Activated CD8-positive, alpha-beta T cell treated with anti-CD3 and anti-CD28 coated beads, Interleukin-2, amount 10 ng/mL, durations not matched to agents 7 days and 5 days (primary cell): ENCODE measurements at regions not wholly inside any gene's neighbourhood (a gene's known extent, or its start where the extent isn't known, plus 50 kb on each side); places are given as distances from the start of the nearest gene placed in this dataset.
"Not testable (repeated sequence)": the region's sequence is repeated elsewhere in the genome, so short reads cannot be mapped to it uniquely, and the experiment has no call there.

ENCODE experiments used
- ATAC-seq: fragments of 150-1000 bp; cut with Tn5 transposase; one replicate; pipeline ENCODE4 v1.10.0; 2021; ENCODE audit warnings: moderate library complexity
- CTCF ChIA-PET: fragments of 350-600 bp; sonication (Branson Sonifier 250); formaldehyde crosslinking; loops from one replicate; lab custom pipeline; 2021; ENCODE audit warnings: antibody characterized with exemption; lab: Charles Lee
- POLR2A ChIA-PET: fragments of 350-600 bp; sonication (Branson Sonifier 250); formaldehyde crosslinking; loops from one replicate; lab custom pipeline; 2021; ENCODE audit warnings: antibody characterized with exemption; lab: Charles Lee
- DNase-seq: peaks from one replicate; pipeline ENCODE4 v3.0.0-alpha.2; 2020
- H3K27ac Mint-ChIP-seq: one replicate; pipeline ENCODE4 v1.8.0; 2021; ENCODE audit warnings: mild to moderate bottlenecking, mixed read lengths
- H3K27me3 Mint-ChIP-seq: one replicate; pipeline ENCODE4 v1.8.0; 2021; ENCODE audit warnings: low read depth, mixed read lengths
- H3K36me3 Mint-ChIP-seq: one replicate; pipeline ENCODE4 v1.8.0; 2021; ENCODE audit warnings: low read depth, mixed read lengths
- H3K4me1 Mint-ChIP-seq: one replicate; pipeline ENCODE4 v1.8.0; 2021; ENCODE audit warnings: low read depth, mixed read lengths
- H3K4me3 Mint-ChIP-seq: one replicate; pipeline ENCODE4 v1.8.0; 2021; ENCODE audit warnings: mild to moderate bottlenecking, mixed read lengths
- H3K9me3 Mint-ChIP-seq: one replicate; pipeline ENCODE4 v1.8.0; 2022; ENCODE audit warnings: mixed read lengths; ENCODE audit not compliant: insufficient read depth

DNA sequence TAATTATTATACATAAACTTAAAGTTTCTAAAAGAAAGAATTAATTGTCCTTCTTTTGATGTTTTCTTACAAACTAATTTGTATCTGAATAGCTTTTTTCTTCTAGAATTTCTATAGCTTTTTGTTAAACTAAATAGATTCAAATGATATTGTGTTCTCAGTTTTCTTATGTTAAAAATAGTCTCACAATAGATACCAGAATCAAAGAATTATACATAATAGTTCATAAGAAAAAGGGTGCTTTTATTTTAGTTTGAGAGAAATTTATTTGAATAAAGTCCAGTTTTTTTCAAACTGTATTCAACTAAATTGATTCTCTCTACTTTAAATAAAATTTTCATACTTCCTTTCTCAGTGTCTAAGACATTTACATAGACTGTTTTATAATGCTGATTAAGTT lies 274.8 kb downstream of the SEMA3D start:
- H3K27me3 Mint-ChIP-seq, result no peaks in the 10 kb centered on the region
- no peaks in the 10 kb centered on the region for H3K36me3 Mint-ChIP-seq
- no peaks in the 10 kb centered on the region for H3K4me1 Mint-ChIP-seq
- H3K4me3 Mint-ChIP-seq, result no peak overlapping the region
- no peak for DNase-seq
- CTCF ChIA-PET, result no interaction called here
- ATAC-seq, result no peak
- H3K27ac Mint-ChIP-seq, result no peak overlapping the region
- no peaks in the 10 kb centered on the region for H3K9me3 Mint-ChIP-seq
- POLR2A ChIA-PET, result no interaction called here

DNA sequence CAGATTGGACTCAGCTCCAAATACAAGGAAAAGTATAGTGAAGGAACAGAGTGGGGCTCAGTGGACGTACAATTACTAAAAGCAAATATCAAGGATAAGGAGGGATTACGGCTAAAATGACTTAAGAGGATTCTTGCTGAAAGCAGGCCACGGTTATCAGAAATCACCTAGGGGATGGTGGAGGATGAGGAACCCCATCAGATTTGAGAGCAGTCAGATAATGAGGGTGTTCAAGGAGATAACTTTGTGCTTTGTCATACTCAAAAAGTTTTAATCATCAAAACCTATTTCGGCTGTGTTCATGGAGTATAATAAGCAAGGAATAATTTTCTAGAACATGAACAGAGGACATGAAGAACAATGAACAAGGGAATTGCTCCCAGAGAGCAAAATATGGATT lies 275.8 kb downstream of the SEMA3D start:
- DNase-seq (no peak), ATAC-seq (no peak)
- Mint-ChIP-seq H3K36me3 (no peaks in the 10 kb centered on the region), H3K9me3 (no peaks in the 10 kb centered on the region), H3K27me3 (no peaks in the 10 kb centered on the region), H3K4me1 (no peaks in the 10 kb centered on the region), H3K4me3 (no peak overlapping the region), H3K27ac (no peak overlapping the region)
- ChIA-PET POLR2A (no interaction called here), CTCF (no interaction called here)

DNA sequence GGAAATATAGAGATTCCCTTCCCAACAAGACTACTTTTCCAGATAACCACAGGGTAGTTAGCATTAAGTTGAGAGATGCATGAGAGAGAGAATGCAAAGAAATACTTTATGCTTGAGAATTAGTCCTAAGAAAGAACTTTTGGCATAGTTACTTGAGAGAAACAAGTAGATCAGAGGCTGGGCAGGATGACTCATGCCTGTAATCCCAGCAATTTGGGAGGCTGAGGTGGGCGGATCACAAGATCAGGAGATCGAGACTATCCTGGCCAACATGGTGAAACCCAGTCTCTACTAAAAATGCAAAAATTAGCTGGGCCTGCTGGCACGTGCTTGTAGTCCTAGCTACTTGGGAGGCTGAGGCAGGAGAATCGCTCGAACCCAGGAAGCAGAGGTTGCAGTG lies 276.5 kb downstream of the SEMA3D start:
- H3K4me1 Mint-ChIP-seq, H3K27ac Mint-ChIP-seq, DNase-seq, H3K27me3 Mint-ChIP-seq, H3K4me3 Mint-ChIP-seq, H3K36me3 Mint-ChIP-seq, POLR2A ChIA-PET, ATAC-seq, H3K9me3 Mint-ChIP-seq, CTCF ChIA-PET: not testable (repeated sequence)

DNA sequence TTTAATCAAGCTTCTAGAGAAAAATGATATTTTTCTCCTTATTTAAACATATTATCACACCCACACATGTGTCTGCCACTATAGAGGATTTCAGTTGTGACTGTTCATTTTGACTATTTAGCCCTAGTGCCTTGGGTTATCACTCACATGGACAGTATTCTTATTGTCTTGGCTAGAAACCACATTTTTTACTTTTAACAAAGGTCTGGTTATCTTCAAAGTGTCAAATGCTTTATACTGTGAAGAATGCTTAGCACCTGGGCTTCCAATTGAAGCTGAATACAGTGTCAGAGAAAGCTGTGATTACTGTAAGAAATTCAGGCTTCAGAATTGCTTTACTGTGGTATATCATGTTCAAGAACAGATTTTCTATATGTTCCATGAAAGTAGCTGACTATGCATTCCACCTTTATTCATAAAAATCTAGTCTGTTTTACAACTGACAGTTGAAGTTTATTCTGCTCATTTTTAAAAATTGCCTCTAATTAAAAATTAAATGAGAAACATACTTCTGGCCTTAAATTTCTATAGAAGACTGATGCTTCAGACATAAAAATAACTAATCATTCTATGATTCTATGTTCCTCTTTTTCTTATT lies 278.6 kb downstream of the SEMA3D start:
- Mint-ChIP-seq H3K36me3 (no peaks in the 10 kb centered on the region), H3K27me3 (no peaks in the 10 kb centered on the region), H3K9me3 (no peaks in the 10 kb centered on the region), H3K27ac (no peak overlapping the region), H3K4me1 (no peaks in the 10 kb centered on the region), H3K4me3 (no peak overlapping the region)
- ATAC-seq (no peak), DNase-seq (no peak)
- CTCF ChIA-PET, result no interaction called here
- POLR2A ChIA-PET, result no interaction called here

DNA sequence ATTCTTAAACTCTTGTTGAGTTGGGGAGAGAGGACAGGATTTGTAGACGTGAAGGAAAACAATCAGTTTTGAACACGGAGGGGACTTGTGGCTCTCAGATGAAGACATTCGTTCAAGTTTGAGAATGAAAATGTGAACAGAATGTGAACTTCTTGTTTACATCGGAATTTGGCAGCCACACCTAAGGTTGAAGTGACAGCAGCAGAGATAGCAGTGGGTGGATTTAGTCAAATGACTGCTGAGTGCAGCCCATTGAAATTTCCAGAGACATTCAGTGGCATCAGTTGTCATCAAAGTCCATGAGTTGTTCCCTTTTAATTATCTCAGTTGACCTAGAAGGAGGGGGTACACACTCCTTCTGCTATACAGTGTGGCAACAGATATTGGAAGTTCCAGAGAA lies 280.0 kb downstream of the SEMA3D start:
- ATAC-seq, result no peak
- no peaks in the 10 kb centered on the region for H3K27me3 Mint-ChIP-seq
- H3K27ac Mint-ChIP-seq, result no peak overlapping the region
- DNase-seq, result no peak
- POLR2A ChIA-PET, result no interaction called here
- H3K4me3 Mint-ChIP-seq, result no peak overlapping the region
- no peaks in the 10 kb centered on the region for H3K9me3 Mint-ChIP-seq
- H3K4me1 Mint-ChIP-seq, result no peaks in the 10 kb centered on the region
- CTCF ChIA-PET, result no interaction called here
- no peaks in the 10 kb centered on the region for H3K36me3 Mint-ChIP-seq

DNA sequence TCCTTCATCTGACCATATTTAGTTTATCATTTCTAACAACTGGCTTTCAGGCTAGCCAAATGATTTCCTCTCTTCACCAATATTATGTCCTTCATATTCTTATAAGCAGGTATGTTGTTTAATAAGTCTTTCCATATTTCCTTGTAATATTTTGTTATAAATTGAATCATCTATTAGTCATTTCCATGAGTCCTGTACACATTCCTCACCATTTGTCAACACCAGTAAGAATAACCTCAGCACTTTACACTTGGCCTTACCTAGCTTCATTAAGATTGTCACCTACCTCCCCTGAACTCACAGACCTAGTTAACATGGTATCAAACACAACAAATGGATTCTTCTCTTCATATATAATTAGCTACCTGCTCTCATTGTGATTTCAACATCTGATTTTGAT lies 282.3 kb downstream of the SEMA3D start:
- H3K9me3 Mint-ChIP-seq, result no peaks in the 10 kb centered on the region
- POLR2A ChIA-PET, result no interaction called here
- H3K27me3 Mint-ChIP-seq, result no peaks in the 10 kb centered on the region
- H3K4me1 Mint-ChIP-seq, result no peaks in the 10 kb centered on the region
- ATAC-seq, result no peak
- H3K36me3 Mint-ChIP-seq, result no peaks in the 10 kb centered on the region
- H3K4me3 Mint-ChIP-seq, result no peak overlapping the region
- CTCF ChIA-PET, result no interaction called here
- no peak for DNase-seq
- no peak overlapping the region for H3K27ac Mint-ChIP-seq

DNA sequence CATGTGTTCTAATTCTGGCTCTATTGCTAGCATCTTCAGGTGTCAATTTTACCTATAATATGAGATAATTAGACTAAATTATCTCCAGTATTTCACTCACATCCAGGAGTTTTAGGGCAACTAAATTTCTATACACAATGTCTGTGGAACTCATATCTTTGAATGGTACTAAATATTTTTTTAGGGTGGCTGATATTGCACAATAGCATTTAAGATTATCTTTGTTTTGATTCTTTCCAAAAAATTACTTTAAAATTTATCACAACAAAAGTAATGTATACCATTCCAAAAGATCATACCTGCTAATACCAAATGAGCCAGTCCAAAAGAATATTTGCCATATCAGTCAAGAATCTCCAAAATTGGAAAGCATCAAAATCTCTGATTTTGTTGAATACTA lies 285.5 kb downstream of the SEMA3D start:
- H3K4me1 Mint-ChIP-seq, result no peaks in the 10 kb centered on the region
- H3K27me3 Mint-ChIP-seq, result no peaks in the 10 kb centered on the region
- H3K36me3 Mint-ChIP-seq, result no peaks in the 10 kb centered on the region
- POLR2A ChIA-PET, result no interaction called here
- CTCF ChIA-PET, result no interaction called here
- no peak for DNase-seq
- no peak overlapping the region for H3K4me3 Mint-ChIP-seq
- ATAC-seq, result no peak
- H3K27ac Mint-ChIP-seq, result no peak overlapping the region
- no peaks in the 10 kb centered on the region for H3K9me3 Mint-ChIP-seq

DNA sequence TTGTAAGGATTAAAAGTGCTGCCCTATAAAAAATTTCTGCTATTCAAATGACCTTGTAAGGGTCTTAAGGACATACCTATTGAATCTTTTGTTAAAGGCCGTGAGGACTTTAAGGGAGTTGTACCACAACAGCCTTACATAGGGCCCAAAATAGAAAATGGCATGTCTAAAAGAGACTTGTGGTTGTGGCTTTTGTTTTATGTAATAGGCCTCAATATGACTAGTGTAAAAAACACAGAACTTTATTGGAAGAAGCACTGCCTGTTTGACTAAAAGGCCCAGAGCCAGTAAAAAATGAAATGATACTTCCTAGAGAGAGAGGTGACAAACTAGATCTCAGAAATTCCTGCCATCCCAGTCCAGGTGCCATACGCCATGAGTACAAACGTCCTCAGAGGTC lies 286.6 kb downstream of the SEMA3D start:
- no peaks in the 10 kb centered on the region for H3K4me1 Mint-ChIP-seq
- ATAC-seq (no peak), DNase-seq (no peak)
- POLR2A ChIA-PET, result interaction anchor here (0.7 kb wide), 1 partner anchor 1982 kb away, joined by 5 read pairs; no protein-coding TSS in a partner anchor
- H3K36me3 Mint-ChIP-seq, result no peaks in the 10 kb centered on the region
- H3K9me3 Mint-ChIP-seq, result no peaks in the 10 kb centered on the region
- no peak overlapping the region for H3K27ac Mint-ChIP-seq
- CTCF ChIA-PET, result no interaction called here
- no peak overlapping the region for H3K4me3 Mint-ChIP-seq
- no peaks in the 10 kb centered on the region for H3K27me3 Mint-ChIP-seq

DNA sequence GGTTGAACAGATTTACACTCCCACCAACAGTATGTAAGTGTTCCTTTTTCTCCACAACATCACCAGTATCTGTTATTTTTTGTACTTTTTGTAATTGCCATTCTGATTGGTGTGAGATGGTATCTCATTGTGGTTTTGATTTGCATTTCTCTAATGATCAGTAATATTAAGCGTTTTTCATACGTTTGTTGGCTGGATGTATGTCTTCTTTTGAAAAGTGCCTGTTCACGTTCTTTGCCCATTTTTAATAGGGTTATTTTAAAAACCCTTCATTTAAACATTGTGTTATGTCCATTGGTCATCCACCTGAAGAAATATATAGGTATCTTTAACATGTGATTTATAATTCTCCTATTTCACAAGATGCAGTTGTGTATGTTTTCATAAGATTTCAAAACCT lies 291.3 kb downstream of the SEMA3D start:
- ATAC-seq, result no peak
- no peaks in the 10 kb centered on the region for H3K9me3 Mint-ChIP-seq

DNA sequence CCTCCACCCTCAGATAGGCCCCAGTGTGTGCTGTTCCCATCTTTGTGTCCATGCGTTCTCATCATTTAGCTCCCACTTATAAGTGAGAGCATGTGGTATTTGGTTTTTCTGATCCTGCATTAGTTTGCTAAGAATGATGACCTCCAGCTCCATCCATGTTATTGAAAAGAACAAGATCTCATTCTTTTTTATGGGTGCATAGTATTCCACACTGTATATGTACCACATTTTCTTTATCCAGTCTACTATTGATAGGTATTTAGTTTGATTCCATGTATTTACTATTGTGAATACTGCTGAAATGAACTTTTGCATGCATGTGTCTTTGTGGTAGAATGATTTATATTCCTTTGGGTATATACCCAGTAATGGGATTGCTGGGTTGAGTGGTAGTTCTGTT lies 303.3 kb downstream of the SEMA3D start:
- CTCF ChIA-PET, H3K27ac Mint-ChIP-seq, POLR2A ChIA-PET, H3K4me3 Mint-ChIP-seq, H3K4me1 Mint-ChIP-seq, ATAC-seq, H3K9me3 Mint-ChIP-seq, DNase-seq, H3K36me3 Mint-ChIP-seq, H3K27me3 Mint-ChIP-seq: not testable (repeated sequence)

More for the DNA sequence above, 291.3 kb downstream of the SEMA3D start:
- DNase-seq, result no peak
- POLR2A ChIA-PET, result no interaction called here
- H3K36me3 Mint-ChIP-seq, result no peaks in the 10 kb centered on the region
- no peaks in the 10 kb centered on the region for H3K27me3 Mint-ChIP-seq
- H3K4me3 Mint-ChIP-seq, result no peak overlapping the region
- CTCF ChIA-PET, result no interaction called here
- H3K27ac Mint-ChIP-seq, result no peak overlapping the region
- H3K4me1 Mint-ChIP-seq, result no peaks in the 10 kb centered on the region

DNA sequence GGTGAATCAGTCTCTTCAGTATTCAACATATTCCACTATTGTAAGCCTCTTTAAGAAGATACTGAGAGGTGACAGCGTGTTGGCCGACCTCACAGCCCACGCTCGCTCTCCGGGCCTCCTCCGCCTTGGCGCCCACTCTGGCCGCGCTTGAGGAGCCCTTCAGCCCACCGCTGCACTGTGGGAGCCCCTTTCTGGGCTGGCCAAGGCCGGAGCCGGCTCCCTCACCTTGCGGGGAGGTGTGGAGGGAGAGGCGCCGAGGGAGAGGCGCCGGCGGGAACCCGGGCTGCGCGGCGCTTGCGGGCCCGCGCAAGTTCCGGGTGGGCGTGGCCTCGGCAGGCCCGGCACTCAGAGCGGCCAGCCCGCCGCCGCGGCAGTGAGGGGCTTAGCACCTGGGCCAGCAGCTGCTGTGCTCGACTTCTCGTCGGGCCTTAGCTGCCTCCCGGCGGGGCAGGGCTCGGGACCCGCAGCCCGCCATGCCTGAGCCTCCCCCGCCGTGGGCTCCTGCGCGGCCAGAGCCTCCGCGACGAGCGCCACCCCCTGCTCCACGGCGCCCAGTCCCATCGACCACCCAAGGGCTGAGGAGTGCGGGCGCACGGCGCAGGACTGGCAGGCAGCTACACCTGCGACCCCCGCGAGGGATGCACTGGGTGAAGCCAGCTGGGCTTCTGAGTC lies 306.4 kb downstream of the SEMA3D start:
- H3K36me3 Mint-ChIP-seq, DNase-seq, H3K27ac Mint-ChIP-seq, ATAC-seq, POLR2A ChIA-PET, H3K4me3 Mint-ChIP-seq, H3K9me3 Mint-ChIP-seq, CTCF ChIA-PET, H3K4me1 Mint-ChIP-seq, H3K27me3 Mint-ChIP-seq: not testable (repeated sequence)

DNA sequence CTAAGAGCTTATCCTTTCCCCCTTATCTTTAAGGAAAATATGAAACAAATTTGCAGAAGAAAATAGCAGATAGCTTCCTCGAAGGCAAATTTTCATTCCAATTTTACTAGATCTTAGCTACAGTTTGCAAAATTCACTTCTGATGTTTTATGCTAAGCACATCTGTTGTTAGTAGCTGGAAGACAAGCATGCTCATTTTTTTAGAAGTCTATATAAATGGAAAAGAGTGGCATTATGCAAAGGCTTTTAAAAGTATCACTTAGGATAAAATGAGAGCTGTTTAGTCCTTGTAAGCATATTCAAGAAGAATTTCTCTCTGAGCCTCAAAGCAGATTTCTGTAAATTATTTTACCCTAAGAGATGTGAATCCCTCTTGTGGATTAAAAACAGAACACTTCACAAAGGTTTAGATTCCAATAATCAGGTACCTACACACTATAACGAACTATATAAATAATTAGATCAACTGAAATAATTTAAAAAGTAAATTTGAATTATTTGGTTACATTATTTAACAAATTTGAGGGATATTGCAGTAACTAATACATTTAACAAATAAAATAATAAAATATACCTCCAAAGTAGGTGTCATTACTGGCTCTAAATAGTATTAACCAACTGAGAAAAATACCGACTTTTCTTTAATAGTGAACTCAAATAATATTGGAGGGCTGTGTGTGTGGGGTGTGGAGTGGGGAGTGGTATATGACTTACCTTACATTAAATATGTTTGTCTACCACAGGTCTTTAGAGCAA lies 307.1 kb downstream of the SEMA3D start:
- DNase-seq (no peak), ATAC-seq (no peak)
- ChIA-PET CTCF (no interaction called here), POLR2A (no interaction called here)
- Mint-ChIP-seq H3K36me3 (no peaks in the 10 kb centered on the region), H3K27ac (no peak overlapping the region), H3K9me3 (peaks cover 5% of the 10 kb centered on the region), H3K4me3 (no peak overlapping the region), H3K27me3 (no peaks in the 10 kb centered on the region), H3K4me1 (no peaks in the 10 kb centered on the region)
